Coronary artery (tissue), 2 donors: ENCODE measurements at regions not wholly inside any gene's neighbourhood (a gene's known extent, or its start where the extent isn't known, plus 50 kb on each side); places are given as distances from the start of the nearest gene placed in this dataset.

ENCODE experiments used
- DNase-seq: peaks from one replicate; pipeline ENCODE4 v3.0.0-alpha.2; 2017; ENCODE audit warnings: low spot score
- H3K27ac ChIP-seq, 2 donors: fragments of 200-600 bp; sonication (generic); one replicate each; pipeline ENCODE4 v1.5.1; 2016 to 2019
- H3K4me3 ChIP-seq: fragments of 200-600 bp; sonication (generic); 2 replicates; pipeline ENCODE4 v1.5.1; 2016; ENCODE audit warnings: mild to moderate bottlenecking, moderate library complexity
- CTCF ChIP-seq: fragments of 200-600 bp; sonication (generic); IDR thresholded peaks from one replicate; pipeline ENCODE4 v1.5.1; 2019; ENCODE audit warnings: antibody characterized with exemption

GRCh38 chr9:81522716-81523551 is 166.4 kb downstream of the TLE1 start:
- Histone ChIP-seq H3K27ac (no peak overlapping the region), H3K4me3 (peak overlapping the region; percentile 49)
- TF ChIP-seq CTCF: peak; percentile 25
- no peak for DNase-seq

- Histone ChIP-seq H3K27ac (no peak overlapping the region), H3K4me3 (no peak overlapping the region)
- no peak for DNase-seq
- no peak for TF ChIP-seq CTCF
Observed at GRCh38 chr9:81521892-81522291, 167.5 kb downstream of the TLE1 start.

GRCh38 chr9:81519816-81520495 is 169.4 kb downstream of the TLE1 start:
- H3K4me3 ChIP-seq: no peak overlapping the region
- no peak overlapping the region for H3K27ac ChIP-seq
- TF ChIP-seq CTCF: no peak
- no peak for DNase-seq

- no peak for DNase-seq
- Histone ChIP-seq H3K4me3 (no peak overlapping the region), H3K27ac (no peak overlapping the region)
- no peak for TF ChIP-seq CTCF
Observed at GRCh38 chr9:81517954-81518353, 171.4 kb downstream of the TLE1 start.

DNA sequence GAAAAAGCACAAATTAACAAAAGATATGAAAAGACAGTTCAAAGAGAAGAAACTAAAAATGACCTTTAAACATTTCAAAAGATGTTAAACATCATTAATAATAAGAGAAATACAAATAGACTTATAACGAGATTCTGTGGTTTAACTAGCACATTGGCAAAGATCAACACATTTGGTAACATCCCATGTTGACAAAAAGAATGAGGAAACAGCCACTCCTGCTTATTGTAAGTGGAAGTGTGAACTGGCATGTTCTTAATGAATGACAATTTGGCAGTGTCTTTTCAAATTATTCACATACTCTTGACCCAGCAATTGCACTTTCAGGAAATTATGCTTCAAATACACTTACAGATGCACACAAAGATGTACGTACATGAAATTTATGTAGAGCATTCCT is 176.3 kb downstream of the TLE1 start:
- TF ChIP-seq CTCF: no peak
- Histone ChIP-seq H3K27ac (no peak overlapping the region), H3K4me3 (no peak overlapping the region)
- DNase-seq: no peak

- TF ChIP-seq CTCF: no peak
- Histone ChIP-seq H3K27ac (no peak overlapping the region), H3K4me3 (no peak overlapping the region)
- no peak for DNase-seq
Observed at GRCh38 chr9:81512641-81513040, 176.7 kb downstream of the TLE1 start.

GRCh38 chr9:81508476-81508875 is 180.9 kb downstream of the TLE1 start:
- DNase-seq: no peak
- no peak overlapping the region for H3K4me3 ChIP-seq
- no peak for TF ChIP-seq CTCF
- H3K27ac ChIP-seq: no peak overlapping the region
